ENCODE measurements at regions not wholly inside any gene's neighbourhood (a gene's known extent, or its start where the extent isn't known, plus 50 kb on each side); places are given as distances from the start of the nearest gene placed in this dataset.

DNA sequence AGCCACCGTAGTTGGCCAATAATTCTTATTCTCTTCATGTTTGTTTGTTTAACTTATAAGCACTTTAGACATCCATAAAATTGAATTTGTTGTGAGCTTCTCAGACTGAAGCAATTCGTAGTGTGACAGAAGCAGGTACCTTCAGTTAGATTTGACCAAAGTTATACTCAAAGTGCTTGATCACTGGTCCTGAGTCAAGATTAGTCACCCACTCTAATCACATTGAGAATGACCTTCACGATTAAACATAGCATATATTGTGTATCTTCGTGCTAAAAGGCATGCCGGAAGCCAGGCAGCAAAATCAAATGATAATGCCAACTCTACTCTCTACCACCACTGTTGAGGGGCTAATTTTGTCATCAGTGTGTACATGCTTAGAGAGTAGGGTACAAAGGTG is 763.7 kb upstream of the MBL2 start:
- no TSS peak for BruUV-seq (replicated peaks)
- CTCF ChIA-PET: no interaction called here
- H3K9me2 ChIP-seq (ENCODE audit: insufficient read depth): no peaks in the 10 kb centered on the region
- H3K4me1 ChIP-seq (ENCODE audit: control insufficient read depth in 1 of 2, insufficient read depth in 2 of 2, low read length in 2 of 2): no peaks in the 10 kb centered on the region
- H3K9me3 ChIP-seq (ENCODE audit: control insufficient read depth in 1 of 2, insufficient read depth in 1 of 2, low read depth in 1 of 2, low read length in 2 of 2): peaks cover 3 to 4% of the 10 kb centered on the region in 2 experiments; a peak in 2 of 4 replicates
- no peaks in the 10 kb centered on the region for H4K20me1 ChIP-seq (ENCODE audit: insufficient read depth)
- no peak overlapping the region for H3K4me2 ChIP-seq (ENCODE audit: low read length)
- TF ChIP-seq EGR1 (IDR thresholded peaks at IDR 0.05; ENCODE audit: low read depth): no peak
- TF ChIP-seq FOSL1 (IDR thresholded peaks at IDR 0.05; ENCODE audit: low read depth): no peak
- TF ChIP-seq, protein P1, sequence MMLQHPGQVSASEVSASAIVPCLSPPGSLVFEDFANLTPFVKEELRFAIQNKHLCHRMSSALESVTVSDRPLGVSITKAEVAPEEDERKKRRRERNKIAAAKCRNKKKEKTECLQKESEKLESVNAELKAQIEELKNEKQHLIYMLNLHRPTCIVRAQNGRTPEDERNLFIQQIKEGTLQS (IDR thresholded peaks at IDR 0.05): no peak
- no peak for TF ChIP-seq SP1 (IDR thresholded peaks at IDR 0.05; ENCODE audit: low read depth)
- no peak for TF ChIP-seq EZH2phosphoT487 (IDR thresholded peaks at IDR 0.05; ENCODE audit: borderline replicate concordance)
- no peak for TF ChIP-seq JUND (IDR thresholded peaks at IDR 0.05)
- TF ChIP-seq, protein P2, sequence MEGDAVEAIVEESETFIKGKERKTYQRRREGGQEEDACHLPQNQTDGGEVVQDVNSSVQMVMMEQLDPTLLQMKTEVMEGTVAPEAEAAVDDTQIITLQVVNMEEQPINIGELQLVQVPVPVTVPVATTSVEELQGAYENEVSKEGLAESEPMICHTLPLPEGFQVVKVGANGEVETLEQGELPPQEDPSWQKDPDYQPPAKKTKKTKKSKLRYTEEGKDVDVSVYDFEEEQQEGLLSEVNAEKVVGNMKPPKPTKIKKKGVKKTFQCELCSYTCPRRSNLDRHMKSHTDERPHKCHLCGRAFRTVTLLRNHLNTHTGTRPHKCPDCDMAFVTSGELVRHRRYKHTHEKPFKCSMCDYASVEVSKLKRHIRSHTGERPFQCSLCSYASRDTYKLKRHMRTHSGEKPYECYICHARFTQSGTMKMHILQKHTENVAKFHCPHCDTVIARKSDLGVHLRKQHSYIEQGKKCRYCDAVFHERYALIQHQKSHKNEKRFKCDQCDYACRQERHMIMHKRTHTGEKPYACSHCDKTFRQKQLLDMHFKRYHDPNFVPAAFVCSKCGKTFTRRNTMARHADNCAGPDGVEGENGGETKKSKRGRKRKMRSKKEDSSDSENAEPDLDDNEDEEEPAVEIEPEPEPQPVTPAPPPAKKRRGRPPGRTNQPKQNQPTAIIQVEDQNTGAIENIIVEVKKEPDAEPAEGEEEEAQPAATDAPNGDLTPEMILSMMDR (IDR thresholded peaks at IDR 0.05 in 2 of 3, conservative IDR thresholded peaks at IDR 0.05 in 1 of 3; ENCODE audit: borderline replicate concordance in 1 of 3, insufficient read depth in 1 of 3, low read depth in 2 of 3, low read length in 2 of 3): no peak
- H3K79me2 ChIP-seq (ENCODE audit: insufficient read depth, low read length): no peaks in the 10 kb centered on the region
- H3K27me3 ChIP-seq (ENCODE audit: insufficient read depth, low read length): no peaks in the 10 kb centered on the region
- H3K27ac ChIP-seq (ENCODE audit: low read depth, low read length): no peak overlapping the region
- RAD21 ChIA-PET (ENCODE audit: low non-redundant PET in 1 of 2, low total read pairs in 2 of 2, uncharacterized antibody in 2 of 2, unreplicated experiment in 2 of 2): no interaction called here
- ATAC-seq: no peak
- H3K9ac ChIP-seq (ENCODE audit: low read length): no peak overlapping the region
- no peaks in the 10 kb centered on the region for H3K36me3 ChIP-seq (ENCODE audit: control insufficient read depth in 1 of 2, insufficient read depth in 2 of 2, low read length in 2 of 2)
- H3K4me3 ChIP-seq (replicated peaks in 1 of 2; ENCODE audit: low read depth in 1 of 2, low read length in 2 of 2): no peak overlapping the region
- DNase-seq (ENCODE audit: low read depth, low spot score): no peak
- intact Hi-C loops (cut with micrococcal nuclease): no loop called here
- no peak overlapping the region for H2AFZ ChIP-seq (ENCODE audit: low read depth, low read length, poor library complexity, severe bottlenecking)
- POLR2A ChIA-PET: no interaction called here

DNA sequence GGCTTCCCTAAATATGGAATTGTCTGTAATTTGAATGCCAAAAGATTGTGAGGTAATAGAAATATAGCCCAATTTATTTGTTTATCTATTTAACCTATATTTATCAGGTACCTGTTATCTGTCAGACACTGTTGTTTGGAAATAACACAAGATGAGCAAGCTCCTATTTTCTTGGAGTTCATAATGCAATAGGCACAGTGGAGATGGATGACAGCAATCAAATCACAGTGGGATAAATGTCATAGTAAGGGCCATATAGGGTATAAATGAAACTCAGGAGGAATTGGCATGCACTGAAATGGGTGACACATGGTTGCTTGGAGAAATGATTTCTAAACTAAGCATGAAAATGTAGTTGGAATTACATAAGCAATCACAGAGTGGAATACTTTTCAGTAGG is 761.8 kb upstream of the MBL2 start:
- no peaks in the 10 kb centered on the region for H3K79me2 ChIP-seq (ENCODE audit: insufficient read depth, low read length)
- no peaks in the 10 kb centered on the region for H3K4me1 ChIP-seq (ENCODE audit: control insufficient read depth in 1 of 2, insufficient read depth in 2 of 2, low read length in 2 of 2)
- ChIA-PET CTCF (no interaction called here), RAD21 (ENCODE audit: low non-redundant PET in 1 of 2, low total read pairs in 2 of 2, uncharacterized antibody in 2 of 2, unreplicated experiment in 2 of 2) (no interaction called here), POLR2A (no interaction called here)
- ATAC-seq (no peak), DNase-seq (ENCODE audit: low read depth, low spot score) (no peak)
- H3K4me2 ChIP-seq (ENCODE audit: low read length): no peak overlapping the region
- BruUV-seq (replicated peaks): no TSS peak
- H3K36me3 ChIP-seq (ENCODE audit: control insufficient read depth in 1 of 2, insufficient read depth in 2 of 2, low read length in 2 of 2): no peaks in the 10 kb centered on the region
- H3K27ac ChIP-seq (ENCODE audit: low read depth, low read length): no peak overlapping the region
- no peak overlapping the region for H2AFZ ChIP-seq (ENCODE audit: low read depth, low read length, poor library complexity, severe bottlenecking)
- no peaks in the 10 kb centered on the region for H3K27me3 ChIP-seq (ENCODE audit: insufficient read depth, low read length)
- no peaks in the 10 kb centered on the region for H4K20me1 ChIP-seq (ENCODE audit: insufficient read depth)
- intact Hi-C loops (cut with micrococcal nuclease): no loop called here
- H3K9me3 ChIP-seq (ENCODE audit: control insufficient read depth in 1 of 2, insufficient read depth in 1 of 2, low read depth in 1 of 2, low read length in 2 of 2): peaks cover 0 to 4% of the 10 kb centered on the region in 2 experiments; a peak in 1 of 4 replicates
- H3K4me3 ChIP-seq (replicated peaks in 1 of 2; ENCODE audit: low read depth in 1 of 2, low read length in 2 of 2): no peak overlapping the region
- H3K9me2 ChIP-seq (ENCODE audit: insufficient read depth): no peaks in the 10 kb centered on the region
- H3K9ac ChIP-seq (ENCODE audit: low read length): no peak overlapping the region
- TF ChIP-seq ZFX (IDR thresholded peaks at IDR 0.05) (no peak), EGR1 (IDR thresholded peaks at IDR 0.05; ENCODE audit: low read depth) (no peak), ELF1 (IDR thresholded peaks at IDR 0.05; ENCODE audit: borderline replicate concordance, low read depth) (no peak), EZH2 (IDR thresholded peaks at IDR 0.05) (no peak), TCF7L2 (IDR thresholded peaks at IDR 0.05; ENCODE audit: borderline replicate concordance, extremely low read depth, insufficient read depth, insufficient read length) (no peak), CEBPB (IDR thresholded peaks at IDR 0.05; ENCODE audit: low read depth) (no peak)
- TF ChIP-seq, protein P1 (IDR thresholded peaks at IDR 0.05): no peak
- TF ChIP-seq, protein P3, sequence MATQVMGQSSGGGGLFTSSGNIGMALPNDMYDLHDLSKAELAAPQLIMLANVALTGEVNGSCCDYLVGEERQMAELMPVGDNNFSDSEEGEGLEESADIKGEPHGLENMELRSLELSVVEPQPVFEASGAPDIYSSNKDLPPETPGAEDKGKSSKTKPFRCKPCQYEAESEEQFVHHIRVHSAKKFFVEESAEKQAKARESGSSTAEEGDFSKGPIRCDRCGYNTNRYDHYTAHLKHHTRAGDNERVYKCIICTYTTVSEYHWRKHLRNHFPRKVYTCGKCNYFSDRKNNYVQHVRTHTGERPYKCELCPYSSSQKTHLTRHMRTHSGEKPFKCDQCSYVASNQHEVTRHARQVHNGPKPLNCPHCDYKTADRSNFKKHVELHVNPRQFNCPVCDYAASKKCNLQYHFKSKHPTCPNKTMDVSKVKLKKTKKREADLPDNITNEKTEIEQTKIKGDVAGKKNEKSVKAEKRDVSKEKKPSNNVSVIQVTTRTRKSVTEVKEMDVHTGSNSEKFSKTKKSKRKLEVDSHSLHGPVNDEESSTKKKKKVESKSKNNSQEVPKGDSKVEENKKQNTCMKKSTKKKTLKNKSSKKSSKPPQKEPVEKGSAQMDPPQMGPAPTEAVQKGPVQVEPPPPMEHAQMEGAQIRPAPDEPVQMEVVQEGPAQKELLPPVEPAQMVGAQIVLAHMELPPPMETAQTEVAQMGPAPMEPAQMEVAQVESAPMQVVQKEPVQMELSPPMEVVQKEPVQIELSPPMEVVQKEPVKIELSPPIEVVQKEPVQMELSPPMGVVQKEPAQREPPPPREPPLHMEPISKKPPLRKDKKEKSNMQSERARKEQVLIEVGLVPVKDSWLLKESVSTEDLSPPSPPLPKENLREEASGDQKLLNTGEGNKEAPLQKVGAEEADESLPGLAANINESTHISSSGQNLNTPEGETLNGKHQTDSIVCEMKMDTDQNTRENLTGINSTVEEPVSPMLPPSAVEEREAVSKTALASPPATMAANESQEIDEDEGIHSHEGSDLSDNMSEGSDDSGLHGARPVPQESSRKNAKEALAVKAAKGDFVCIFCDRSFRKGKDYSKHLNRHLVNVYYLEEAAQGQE (IDR thresholded peaks at IDR 0.05; ENCODE audit: low read depth): no peak
